Heart left ventricle (tissue), 16 donors: ENCODE measurements at regions not wholly inside any gene's neighbourhood (a gene's known extent, or its start where the extent isn't known, plus 50 kb on each side); places are given as distances from the start of the nearest gene placed in this dataset.

Experiments
- ATAC-seq, 4 donors: fragments of 200-7000 bp; cut with Tn5 transposase; one replicate each; pipeline ENCODE4 v1.9.1; 2020 to 2022; ENCODE audit warnings: moderate library complexity in 4 of 4, mild to moderate bottlenecking in 3 of 4, moderate number of reproducible peaks in 1 of 4
- DNase-seq, 5 donors: peaks; one replicate each; pipeline ENCODE4 v3.0.0-alpha.2; 2020
- H3K27ac ChIP-seq, 12 donors: fragments of 200-600 bp; sonication (generic) in 4 of 12; one replicate each; pipeline versions ENCODE4 v1.5.0 to v1.8.0; 2016 to 2022; ENCODE audit warnings: mild to moderate bottlenecking in 2 of 12
- H3K27me3 ChIP-seq, 9 donors: fragments of 200-600 bp; sonication (generic) in 2 of 9; one replicate each; pipeline versions ENCODE4 v1.5.1 to v1.8.0; 2016 to 2022; ENCODE audit warnings: mild to moderate bottlenecking in 3 of 9
- H3K36me3 ChIP-seq, 9 donors: fragments of 200-600 bp; sonication (generic) in 2 of 9; one replicate each; pipeline versions ENCODE4 v1.5.0 to v1.8.0; 2018 to 2022; ENCODE audit warnings: mild to moderate bottlenecking in 2 of 9
- H3K4me1 ChIP-seq, 12 donors: fragments of 200-600 bp; sonication (generic) in 4 of 12; one replicate each; pipeline versions ENCODE4 v1.5.0 to v1.8.0; 2016 to 2022; ENCODE audit warnings: mild to moderate bottlenecking in 3 of 12
- H3K4me3 ChIP-seq, 12 donors: fragments of 200-600 bp; sonication (generic) in 4 of 12; one replicate each; pipeline versions ENCODE4 v1.5.0 to v1.8.0; 2017 to 2022; ENCODE audit warnings: mild to moderate bottlenecking in 9 of 12, moderate library complexity in 4 of 12
- H3K9me3 ChIP-seq, 12 donors: fragments of 200-600 bp; sonication (generic) in 4 of 12; one replicate each; pipeline versions ENCODE4 v1.5.0 to v1.8.0; 2016 to 2022; ENCODE audit warnings: mild to moderate bottlenecking in 1 of 12
- CTCF ChIP-seq, 12 donors: fragments of 200-600 bp; sonication (generic) in 4 of 12; IDR thresholded peaks; one replicate each; pipeline versions ENCODE4 v1.5.0 to v1.8.0; 2018 to 2022; ENCODE audit warnings: antibody characterized with exemption in 12 of 12, mild to moderate bottlenecking in 5 of 12
- POLR2A ChIP-seq, 2 donors: fragments of 450-650 bp; IDR thresholded peaks; one replicate each; pipeline ENCODE4 v1.6.1; 2017; ENCODE audit warnings: antibody characterized with exemption in 2 of 2, mild to moderate bottlenecking in 2 of 2, moderate library complexity in 2 of 2
- WGBS, 4 donors: extraction: QIAGEN DNeasy Blood & Tissue Kit in 2 of 4; methylation state at CpG; one replicate each; pipeline versions ENCODE4 v1.1.5 to v1.1.7; 2013 to 2018; 5-methylcytosine and 5-hydroxymethylcytosine counted together
- intact Hi-C, 10 donors: fragments of 100-400 bp; cut with DNase I; formaldehyde crosslinking; loops; one replicate each; pipeline versions ENCODE4 v1.11.1 to v1.14.2; 2022
- donor health status: ischemic (EF 13 %, LVEDD 7.1; RV severe dilation, severe dysfunction).
- donor health status: healthy with polysubstance abuse.
- donor health status: DM: no; HTN: yes; CAD: no.
- donor health status: DM: no; HTN: no; CAD: no.
- donor health status: ischemic (EF 25% LVEDD 6.9; RV normal size, moderate dysfunction).
- donor health status: ischemic (EF 25% LVEDD 5.7; RV mildly dilated, moderate dysfunction).
- donor health status: healthy.
- donor health status: DM: yes; HTN: yes; CAD: no.
- donor health status: ischemic (EF 35%, LVEDD 5.7; RV mildly dilated, moderate dysfunction).
- donor health status: nonischemic (EF 11% LVEDD 7.7; RV severe dilation, severe dysfunction).
- donor health status: DM: yes; HTN: yes; CAD: no.
- donor health status: PGD.
- donor health status: ischemic (EF 29% LVEDD 5.4; RV normal size, mild dysfunction).
- donor health status: nonischemic (EF 23%, LVEDD 6.1; RV moderate dilation, normal function).

DNA sequence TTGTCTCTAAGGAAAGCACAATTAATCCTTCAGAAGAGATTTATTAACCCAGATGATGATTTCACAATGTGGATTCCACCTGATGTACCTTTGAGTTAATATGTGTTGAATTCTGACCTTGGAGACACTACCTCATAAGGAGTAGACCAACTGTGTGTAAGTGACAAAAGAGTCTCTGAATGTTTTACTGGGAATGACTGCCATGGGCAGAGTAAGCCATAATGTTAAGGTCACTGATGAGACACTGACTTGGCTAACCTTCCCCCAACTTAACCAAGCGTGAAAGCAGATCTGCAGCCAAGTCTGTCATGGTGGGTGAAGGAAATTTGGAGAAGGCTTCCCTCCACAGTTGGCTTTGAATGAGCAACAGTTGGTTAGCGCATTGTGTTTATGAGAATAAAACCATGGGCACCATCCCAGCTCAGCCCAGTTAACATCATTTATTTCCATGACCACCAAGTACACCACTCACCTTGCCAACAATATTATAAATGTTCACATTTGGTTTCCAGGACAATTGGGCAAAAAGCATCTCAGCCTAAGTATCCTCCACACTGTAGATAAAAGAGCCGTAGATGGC, 618.5 kb downstream of the KCNJ2 start:
- Histone ChIP-seq H3K4me3 (no peak overlapping the region), H3K27me3 (peaks cover 0 to 2% (median 0%) of the 10 kb centered on the region in 9 donors), H3K4me1 (no peaks in the 10 kb centered on the region), H3K9me3 (peaks cover 0 to 14% (median 0%) of the 10 kb centered on the region in 12 donors), H3K36me3 (no peaks in the 10 kb centered on the region), H3K27ac (no peak overlapping the region)
- TF ChIP-seq POLR2A (IDR thresholded peaks at IDR 0.05) (no peak), CTCF (IDR thresholded peaks at IDR 0.05) (no peak)
- WGBS, 4 donors = 80 to 88% (median 84%) methylated on average over 3 of the region's 3 CpGs
- no peak for DNase-seq
- no peak for ATAC-seq
- intact Hi-C loops = loop anchor here in 1 of 10 donors (10.0 kb wide), 1 partner anchor 1433 kb away; no protein-coding TSS in a partner anchor

- 87 to 91% (median 91%) methylated on average over 5 of the region's 5 CpGs for WGBS, 4 donors
- Histone ChIP-seq H3K36me3 (no peaks in the 10 kb centered on the region), H3K27ac (no peak overlapping the region), H3K9me3 (peaks cover 0 to 14% (median 0%) of the 10 kb centered on the region in 12 donors), H3K4me3 (no peak overlapping the region), H3K27me3 (peaks cover 0 to 2% (median 0%) of the 10 kb centered on the region in 9 donors), H3K4me1 (no peaks in the 10 kb centered on the region)
- intact Hi-C loops = no loop called here
- DNase-seq = no peak
- no peak for ATAC-seq
- TF ChIP-seq CTCF (IDR thresholded peaks at IDR 0.05) = no peak
- no peak for TF ChIP-seq POLR2A (IDR thresholded peaks at IDR 0.05)
Measured at GRCh38 chr17:70791748-70792443, 622.6 kb downstream of the KCNJ2 start.

DNA sequence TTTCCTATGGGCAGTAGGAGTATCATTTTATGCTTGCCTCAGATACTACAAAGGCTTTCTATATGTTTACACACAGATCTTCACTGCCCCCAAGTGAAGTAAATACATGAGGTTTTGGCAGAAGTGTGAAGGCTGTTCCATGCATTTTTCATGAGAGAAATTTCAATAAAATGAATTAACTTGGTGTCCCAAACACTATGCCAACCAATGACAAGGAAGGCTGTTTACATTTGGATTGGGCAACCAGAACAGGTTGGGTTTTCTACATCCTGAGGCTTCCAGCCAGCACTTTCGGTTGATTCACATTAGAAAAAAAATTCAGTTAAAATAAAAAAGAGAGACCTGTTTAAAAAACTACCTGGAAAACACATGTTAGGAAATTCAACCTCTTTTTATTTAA, 625.4 kb downstream of the KCNJ2 start:
- no peak for TF ChIP-seq POLR2A (IDR thresholded peaks at IDR 0.05)
- no peak for TF ChIP-seq CTCF (IDR thresholded peaks at IDR 0.05)

DNA sequence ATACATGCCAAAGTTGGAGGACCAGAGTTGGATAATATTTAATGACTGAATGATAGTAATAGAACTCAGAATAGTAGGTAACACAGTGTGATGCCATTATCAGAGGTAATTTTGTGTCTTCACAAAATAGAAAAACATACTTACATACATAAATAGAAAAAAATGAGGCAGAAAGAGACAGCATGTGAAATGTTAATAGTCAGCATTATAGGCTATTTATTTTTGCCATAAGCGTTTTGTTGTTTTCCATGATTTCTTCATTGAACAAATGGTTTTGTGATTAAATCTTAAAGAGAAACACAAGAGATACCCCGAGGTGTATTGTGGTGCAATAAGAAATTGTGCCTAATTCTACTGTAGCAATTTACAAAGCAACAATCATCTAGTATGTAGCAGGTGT, 626.3 kb downstream of the KCNJ2 start:
- H3K36me3 ChIP-seq = no peaks in the 10 kb centered on the region
- no peak for TF ChIP-seq POLR2A (IDR thresholded peaks at IDR 0.05)
- no peak for TF ChIP-seq CTCF (IDR thresholded peaks at IDR 0.05)
- H3K4me3 ChIP-seq = no peak overlapping the region
- intact Hi-C loops = no loop called here
- DNase-seq = no peak
- no peak for ATAC-seq
- H3K4me1 ChIP-seq = no peaks in the 10 kb centered on the region
- peaks cover 0 to 5% (median 0%) of the 10 kb centered on the region in 12 donors for H3K9me3 ChIP-seq
- H3K27me3 ChIP-seq = no peaks in the 10 kb centered on the region
- H3K27ac ChIP-seq = no peak overlapping the region
- WGBS, 4 donors = 81 to 86% (median 82%) methylated on average over 2 of the region's 2 CpGs

More for the DNA sequence above, 625.4 kb downstream of the KCNJ2 start:
- DNase-seq (no peak), ATAC-seq (no peak)
- no peaks in the 10 kb centered on the region for H3K27me3 ChIP-seq
- 75 to 96% (median 92%) methylated on average over 1 of the region's 1 CpG for WGBS, 4 donors
- H3K27ac ChIP-seq = no peak overlapping the region
- no peak overlapping the region for H3K4me3 ChIP-seq
- peaks cover 0 to 9% (median 0%) of the 10 kb centered on the region in 12 donors for H3K9me3 ChIP-seq
- intact Hi-C loops = no loop called here
- H3K4me1 ChIP-seq = no peaks in the 10 kb centered on the region
- H3K36me3 ChIP-seq = no peaks in the 10 kb centered on the region
